ENCODE measurements at regions not wholly inside any gene's neighbourhood (a gene's known extent, or its start where the extent isn't known, plus 50 kb on each side); places are given as distances from the start of the nearest gene placed in this dataset.
A peak's percentile ranks its signal among the peaks of the same experiment; 100 is the strongest.
"Not testable (repeated sequence)": the region's sequence is repeated elsewhere in the genome, so short reads cannot be mapped to it uniquely, and the experiment has no call there.

DNA sequence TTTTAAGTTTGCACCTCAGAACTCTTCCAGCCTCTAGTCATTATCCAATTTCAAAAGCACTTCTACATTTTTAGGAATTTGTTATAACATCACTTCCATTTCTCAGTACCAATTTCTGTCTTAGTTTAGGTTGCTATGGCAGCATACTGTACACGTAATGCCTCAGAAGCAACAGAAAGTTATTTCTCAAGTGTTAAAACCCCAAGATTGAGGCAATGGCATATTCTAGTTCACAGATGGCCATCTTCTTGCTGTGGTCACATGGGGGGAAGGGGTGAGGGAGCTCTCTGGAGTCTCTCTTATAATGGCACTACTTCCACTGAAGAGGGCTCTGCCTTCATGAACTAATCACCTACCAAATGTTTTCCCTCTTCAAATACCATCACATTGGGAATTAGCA, 220.3 kb upstream of the CTSO start:
- DNase-seq (ENCODE audit: low spot score) = no peak

DNA sequence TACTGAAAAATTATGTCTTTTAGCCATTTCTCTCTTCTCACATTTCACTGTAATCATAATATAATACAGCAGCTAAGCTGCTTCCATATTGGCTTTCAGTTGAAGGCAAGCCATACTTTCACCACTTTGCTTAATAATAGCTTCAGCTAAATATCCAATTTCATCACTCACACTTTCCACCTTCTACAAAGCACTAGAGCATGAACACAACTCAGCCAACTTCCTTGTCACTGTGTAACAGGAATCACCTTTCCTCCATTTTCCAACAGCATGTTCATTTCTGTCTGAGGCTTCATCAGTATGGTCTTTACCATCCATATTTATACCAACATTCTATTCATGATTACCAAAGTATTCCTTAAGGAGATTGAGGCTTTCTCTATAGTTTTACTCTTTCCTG, 219.8 kb upstream of the CTSO start:
- no peak for DNase-seq (ENCODE audit: low spot score)

DNA sequence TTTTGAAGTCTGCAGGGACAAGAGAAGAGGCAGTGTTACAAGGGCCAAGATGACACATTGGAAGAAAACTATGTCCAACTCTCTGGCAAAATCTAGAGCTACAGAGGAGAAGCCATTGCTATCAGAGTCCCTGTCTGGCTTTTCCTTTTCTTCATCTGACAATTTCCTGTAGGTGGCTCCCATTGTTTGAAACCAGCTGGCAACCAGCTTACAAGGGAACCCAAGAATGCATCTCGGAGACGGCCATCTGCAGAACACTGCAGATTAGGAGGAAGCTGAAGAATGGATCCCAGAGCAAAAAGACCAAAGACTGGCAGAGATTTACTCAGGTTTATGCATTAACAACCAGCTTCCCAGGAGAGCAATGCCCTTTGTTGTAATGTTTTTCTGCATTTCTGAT, 216.2 kb upstream of the CTSO start:
- DNase-seq (ENCODE audit: low spot score) = no peak

DNA sequence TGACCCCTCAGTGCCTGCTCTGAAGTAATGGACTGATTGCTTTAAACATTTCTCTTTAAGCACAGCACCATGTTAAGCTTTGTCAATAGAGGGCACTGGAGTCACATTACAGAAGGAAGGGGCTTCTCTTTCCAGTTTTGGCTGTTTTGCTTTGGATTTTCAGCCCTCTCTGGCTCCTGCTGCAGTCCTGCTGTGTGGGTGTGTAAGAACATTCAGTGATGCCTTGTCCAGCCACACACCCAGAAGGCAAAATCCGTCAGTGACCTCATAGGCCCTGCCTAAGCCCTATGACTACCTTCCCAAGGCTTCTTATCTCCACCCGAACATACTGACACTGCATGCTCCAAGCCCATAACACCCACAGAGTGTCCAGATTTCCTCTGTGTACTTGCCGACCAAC, 215.3 kb upstream of the CTSO start:
- peak; percentile 20 for DNase-seq (ENCODE audit: low spot score)

DNA sequence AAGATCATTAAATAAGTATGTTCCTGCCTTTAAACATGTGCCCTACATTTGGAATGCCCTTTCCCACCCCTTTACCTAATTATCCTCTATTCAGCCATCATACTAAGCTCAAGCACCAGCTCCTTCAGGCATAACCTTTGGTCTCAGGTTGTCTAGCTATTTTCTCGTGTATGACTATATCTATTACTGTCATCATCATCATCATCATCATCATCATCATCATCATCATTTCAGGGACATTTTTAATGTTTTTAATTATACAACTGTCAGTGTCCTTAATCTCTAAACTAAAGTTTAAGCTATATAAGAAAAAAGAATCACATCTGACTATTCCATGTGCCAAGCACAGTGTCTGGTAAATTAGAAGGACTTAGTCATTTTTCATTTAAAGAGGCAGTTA, 214.6 kb upstream of the CTSO start:
- no peak for DNase-seq (ENCODE audit: low spot score)

DNA sequence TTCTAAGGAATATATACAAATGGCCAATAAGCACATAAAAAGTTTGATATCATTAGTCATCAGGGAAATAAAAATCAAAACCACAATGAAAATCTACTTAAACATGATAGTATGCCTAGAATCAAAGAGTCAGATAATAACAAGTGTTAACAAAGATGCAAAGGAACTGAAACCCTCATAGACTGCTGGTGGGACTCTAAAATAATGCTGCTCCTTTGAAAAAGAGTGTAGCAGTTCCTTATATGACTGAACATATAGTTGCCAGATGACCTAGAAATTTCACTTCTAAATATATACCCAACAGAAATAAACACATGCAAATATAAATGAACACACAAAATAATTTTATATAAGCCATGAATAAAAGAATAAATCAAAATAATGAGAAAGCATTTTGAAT, 205.1 kb upstream of the CTSO start:
- DNase-seq (ENCODE audit: low spot score) = no peak

DNA sequence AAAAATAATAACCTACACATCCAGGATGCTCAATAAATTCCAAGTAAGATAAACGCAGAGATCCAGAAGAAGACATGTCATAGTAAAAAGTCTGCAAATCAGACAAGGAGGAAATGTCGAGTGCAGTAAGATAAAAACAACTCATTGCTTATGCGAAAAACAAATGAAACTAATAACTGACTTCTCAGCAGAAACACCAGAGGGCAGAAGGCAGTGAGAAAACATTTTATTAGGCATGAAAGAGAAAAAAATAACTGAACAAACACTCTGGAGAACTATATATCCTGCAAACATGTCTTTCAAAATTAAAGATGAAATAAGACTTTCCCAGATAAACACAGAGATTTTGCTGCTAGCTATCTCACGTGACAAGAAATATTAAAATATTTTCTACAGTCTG, 201.3 kb upstream of the CTSO start:
- DNase-seq (ENCODE audit: low spot score) = no peak

DNA sequence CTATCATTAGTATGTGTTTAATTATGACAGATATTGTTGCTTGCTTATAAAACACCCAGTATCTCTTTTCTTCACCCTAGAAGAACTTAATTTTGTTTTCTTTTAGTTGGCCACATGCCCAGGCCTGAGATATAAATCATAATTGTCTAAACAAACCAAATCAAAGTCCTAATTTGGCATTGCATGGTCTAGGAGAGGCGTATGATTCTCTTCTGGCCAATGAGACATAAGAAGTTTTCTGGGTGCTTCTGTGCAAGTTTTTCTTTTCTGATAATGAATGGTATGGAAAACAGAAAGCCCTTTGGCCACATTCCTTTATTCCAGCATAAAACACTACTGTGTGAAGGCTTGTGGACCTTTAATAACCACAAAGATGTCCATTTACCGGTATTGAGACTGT, 192.9 kb upstream of the CTSO start:
- no peak for DNase-seq (ENCODE audit: low spot score)

DNA sequence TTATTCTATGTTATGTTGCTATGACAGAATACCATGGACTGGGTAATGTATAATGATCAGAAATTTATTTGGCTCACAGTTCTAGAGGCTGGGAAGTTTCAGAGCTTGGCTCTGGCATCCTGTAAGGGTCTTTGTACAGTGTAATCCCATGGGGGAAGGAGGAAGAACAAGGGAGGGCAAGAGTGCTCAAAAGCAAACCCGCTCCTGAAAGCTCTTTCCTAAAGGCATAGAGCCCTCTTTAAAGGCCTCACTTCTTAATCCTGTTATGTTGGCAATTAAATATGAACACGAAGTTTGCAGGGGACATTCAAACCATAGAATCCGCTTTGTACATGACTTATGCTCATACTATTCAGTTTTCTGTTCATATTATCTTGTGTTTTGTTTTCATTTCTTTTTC, 191.3 kb upstream of the CTSO start:
- DNase-seq (ENCODE audit: low spot score) = no peak

DNA sequence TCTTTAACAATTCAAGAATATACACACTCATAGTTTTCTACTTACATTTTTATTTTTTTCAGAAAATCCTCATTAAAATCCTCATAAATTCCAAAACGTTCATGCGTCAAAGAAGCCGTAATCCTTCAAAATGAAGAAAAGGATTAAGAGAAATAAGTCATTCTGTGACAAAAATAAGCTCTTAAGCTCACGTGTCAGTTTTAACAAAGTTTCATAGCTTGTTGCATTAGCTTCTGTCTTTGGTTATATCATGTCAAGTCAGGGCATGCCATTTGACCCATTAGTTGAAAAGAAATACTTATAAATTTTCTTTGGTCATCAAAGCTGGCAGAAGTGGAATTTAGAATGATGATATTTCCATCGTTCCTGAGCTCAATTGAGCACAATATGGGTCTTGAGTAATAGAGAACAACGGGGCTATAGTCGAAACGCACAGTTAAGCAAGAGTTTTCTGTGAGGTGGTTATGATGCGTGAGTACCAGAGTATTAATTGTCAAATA, 185.2 kb upstream of the CTSO start:
- no peak for DNase-seq (ENCODE audit: low spot score)

DNA sequence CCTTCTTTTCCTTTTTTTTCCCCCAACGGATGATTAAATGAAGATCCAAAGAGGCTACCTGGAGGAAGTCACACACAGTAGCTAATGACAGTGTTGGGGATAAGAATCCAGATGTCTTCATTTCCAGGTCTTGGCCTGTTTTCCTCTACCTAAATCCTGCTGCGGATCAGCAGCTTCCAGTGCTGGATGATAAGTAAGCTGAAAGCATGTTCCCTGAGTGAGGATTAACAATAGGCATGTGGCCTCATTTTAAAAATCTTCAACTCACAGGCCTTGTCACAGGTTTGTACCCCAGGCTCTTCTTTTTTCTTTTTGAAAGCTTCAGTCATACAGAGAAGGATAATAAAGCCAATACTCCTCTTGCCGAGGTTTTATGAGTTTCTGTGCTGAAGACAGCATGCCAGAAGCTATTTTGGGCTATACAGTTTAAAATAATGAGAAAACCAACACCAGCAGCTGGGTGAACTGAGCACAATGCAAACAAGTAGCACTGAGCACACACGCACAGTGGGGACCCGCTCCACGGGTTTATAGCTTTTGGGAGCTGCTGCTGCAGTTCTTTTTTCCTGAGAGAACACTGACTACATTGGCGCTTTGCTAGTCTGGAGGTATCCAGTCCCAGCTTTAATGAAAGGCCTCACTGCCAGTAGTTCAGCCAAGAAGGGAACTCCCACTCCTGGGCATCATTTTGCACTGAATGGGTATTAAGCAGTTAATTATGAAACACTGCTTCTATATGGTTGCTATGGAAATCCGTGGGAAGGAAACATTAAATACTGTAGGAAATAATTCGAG, 184.2 kb upstream of the CTSO start:
- DNase-seq (ENCODE audit: low spot score) = no peak

DNA sequence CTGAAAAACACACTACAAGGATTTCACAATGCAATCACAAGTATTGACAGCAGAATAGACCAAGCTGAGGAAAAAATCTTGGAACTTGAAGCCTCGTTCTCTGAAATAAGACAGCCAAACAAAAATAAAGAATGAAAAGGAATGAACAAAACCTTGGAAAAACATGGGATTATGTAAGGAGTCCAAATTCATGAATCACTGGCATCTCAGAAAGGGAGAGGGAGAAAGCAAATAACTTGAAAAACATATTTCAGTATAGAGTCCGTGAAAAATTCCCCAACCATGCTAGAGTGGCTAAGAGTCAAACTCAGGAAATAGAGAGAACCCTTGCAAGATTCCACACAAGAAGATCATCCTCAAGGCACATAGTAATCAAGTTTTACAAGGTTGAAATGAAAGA, 178.5 kb upstream of the CTSO start:
- no peak for DNase-seq (ENCODE audit: low spot score)

DNA sequence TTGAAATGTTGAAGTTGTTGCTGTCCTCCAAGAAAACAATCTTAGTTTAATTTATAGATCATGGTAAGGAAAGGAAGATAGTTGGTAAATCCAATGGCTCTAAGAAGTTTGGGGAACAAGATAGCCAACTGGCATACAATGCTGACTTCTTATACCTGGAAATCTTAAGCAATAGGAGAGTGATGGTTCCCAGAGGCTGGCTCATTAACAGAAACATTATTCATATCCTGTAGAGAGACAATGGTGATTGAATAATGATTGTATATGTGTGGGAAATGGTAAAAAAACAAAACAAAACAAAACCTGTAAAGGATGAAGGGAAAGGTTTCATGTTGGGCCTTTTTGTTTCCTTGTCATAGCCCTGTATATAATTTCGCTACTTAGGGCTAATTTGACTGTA, 174.9 kb upstream of the CTSO start:
- DNase-seq (ENCODE audit: low spot score) = no peak

DNA sequence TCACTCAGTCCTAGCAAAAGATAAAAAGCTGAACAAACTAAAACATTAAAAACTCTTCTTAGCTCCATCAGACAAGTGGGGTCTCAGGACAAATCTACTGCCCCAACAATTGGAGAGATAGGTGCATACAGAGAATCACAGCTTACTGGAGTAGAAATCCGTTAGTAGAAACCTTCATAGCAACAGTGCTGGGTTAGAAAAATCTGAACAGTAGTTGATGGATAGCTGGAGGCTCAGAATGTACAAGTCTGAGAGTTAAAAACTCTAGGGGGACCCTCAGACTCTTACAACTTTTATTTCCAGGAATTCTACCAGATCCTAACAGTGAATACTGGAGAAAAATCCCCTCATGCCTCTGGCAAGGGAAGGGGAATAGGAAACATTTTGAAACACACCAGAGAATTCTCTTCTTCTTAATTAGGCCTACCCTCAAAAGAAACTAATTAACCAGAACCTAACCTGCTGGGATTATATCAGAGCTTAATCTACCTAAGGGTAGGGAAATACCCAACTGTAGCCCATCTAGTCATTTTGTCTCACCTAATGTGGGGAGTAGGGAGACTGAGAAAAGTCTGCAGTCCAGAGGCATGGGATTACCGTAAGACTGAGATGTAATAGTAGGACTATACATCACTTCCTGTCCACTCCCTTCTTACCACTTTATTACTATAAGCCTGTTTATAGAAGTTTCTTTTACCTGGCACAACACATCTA, 165.0 kb upstream of the CTSO start:
- DNase-seq (ENCODE audit: low spot score) = no peak

DNA sequence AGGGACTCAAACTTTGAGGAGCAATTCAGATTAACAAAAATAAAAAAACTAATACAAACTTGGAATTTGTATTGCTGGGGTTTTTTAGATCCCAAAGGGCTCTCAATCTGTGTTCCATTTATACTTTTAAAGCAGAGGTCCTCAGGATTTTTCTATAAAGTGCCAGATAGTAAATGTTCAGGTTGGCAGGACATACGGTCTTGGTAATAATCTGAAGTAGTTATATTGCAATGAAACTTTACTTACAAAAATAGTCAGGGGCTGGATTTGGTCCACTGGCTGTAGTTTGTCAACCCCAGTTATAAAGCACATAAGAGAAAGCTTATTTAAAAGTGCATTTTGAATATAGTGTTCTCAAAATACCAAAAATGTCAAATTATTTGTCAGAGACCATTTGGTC, 164.1 kb upstream of the CTSO start:
- DNase-seq (ENCODE audit: low spot score) = no peak

DNA sequence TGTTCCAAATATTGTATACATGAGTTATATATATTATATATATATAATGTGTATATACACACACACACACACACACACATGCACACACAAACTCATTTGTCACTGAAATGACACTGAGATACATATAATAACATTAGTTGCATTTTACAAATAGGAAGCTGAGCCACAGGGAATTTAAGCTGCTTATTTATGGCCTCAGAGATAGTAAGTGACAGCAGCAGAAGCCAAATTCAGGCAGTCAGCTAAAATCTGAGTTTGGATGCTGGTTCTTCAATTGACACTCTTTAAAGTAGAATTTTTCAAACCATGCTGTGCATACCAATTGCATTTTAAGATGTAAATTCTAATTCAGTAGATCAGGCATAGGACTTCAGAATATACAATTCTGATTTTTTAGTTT, 163.3 kb upstream of the CTSO start:
- no peak for DNase-seq (ENCODE audit: low spot score)

DNA sequence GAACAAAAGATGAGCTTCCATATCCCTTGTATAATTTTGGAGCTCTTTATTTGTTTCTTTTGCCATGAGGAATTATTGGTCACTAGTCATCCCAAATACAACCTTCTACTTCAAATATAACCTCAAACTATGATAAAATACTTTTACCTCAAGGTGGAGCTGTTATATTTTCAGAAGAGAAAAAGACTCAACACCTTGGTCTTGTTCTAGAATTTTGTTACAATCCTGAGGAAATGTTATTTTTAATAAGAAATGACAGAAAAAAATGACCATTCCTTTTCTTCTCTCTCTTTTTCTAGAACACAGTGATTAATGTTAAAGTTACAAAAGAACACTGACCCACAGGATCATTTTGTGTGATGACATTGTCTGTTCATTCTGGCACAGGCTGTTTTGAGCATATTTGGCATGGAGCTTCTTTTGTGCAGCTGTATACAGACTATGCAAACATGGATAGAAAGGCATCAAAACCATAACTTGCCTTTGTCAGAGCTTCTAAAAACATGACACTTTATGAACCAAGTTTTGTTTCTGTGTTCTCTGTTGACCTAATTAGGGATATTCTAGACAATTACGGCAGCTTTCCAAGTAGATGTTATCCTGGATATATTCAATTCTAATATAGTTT, 159.6 kb upstream of the CTSO start:
- DNase-seq (ENCODE audit: low spot score) = peak; percentile 2

DNA sequence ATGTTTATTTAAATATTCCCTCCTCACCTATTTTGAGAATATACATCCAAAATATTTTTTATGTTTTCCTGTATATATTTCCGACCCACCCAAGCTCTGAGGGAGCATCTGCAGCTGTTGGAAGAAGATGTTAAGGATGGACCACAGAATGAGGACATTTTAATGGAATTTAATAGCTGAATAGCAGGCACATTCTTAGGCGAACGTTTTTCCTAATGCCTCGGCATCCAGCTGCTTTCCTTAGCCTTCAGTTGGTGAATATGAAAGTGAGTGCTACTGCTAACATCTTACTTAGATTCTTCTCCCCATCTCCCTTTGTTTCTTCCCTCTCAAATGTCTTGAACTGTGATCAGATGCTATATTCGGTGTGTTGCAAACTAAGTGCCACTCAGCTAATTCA, 158.0 kb upstream of the CTSO start:
- no peak for DNase-seq (ENCODE audit: low spot score)

DNA sequence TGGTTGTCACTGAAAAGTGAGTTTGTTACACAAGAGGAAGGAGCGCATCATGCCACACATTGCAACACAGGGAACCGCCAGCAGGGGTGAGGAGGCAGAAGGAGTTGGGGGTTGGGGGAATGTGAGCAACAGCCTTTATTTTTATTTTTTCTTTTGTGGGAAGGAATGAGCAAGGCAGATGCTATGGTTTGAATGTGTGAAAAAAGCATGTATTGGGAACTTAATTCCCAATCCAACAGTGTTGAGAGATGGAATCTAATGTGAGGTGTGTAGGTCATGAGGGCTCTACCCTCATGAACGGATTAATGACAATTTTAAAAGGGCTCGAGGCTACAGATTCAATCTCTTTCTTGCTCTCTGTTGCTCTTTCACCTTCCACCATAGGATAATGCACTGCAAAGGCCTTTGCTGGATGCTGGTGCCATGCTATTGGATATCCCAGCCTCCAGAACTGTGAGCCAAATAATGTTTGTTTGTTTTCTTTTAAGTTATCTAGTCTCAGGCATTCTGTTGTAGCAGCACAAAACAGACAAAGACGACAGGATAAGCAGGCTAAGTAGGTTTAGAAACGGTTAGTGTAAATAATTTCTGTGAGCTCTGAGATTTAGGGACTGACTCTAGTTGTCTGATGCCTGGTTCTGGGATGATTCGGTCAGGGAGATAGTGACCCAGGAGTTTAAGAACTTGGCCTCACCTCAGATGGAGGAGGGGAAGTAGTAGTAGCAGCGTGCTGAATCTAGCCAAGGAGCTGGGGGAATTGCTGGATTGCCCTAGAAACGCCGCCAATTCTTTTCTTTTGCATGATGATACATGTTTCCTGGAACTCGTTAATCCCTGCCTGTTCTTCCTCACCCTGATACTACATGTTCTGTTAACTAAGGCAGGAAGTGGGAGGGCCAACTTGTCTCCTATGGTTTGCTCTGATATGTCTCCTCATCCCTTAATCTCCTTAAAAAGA, 156.6 kb upstream of the CTSO start:
- peak; percentile 4 for DNase-seq (ENCODE audit: low spot score)

DNA sequence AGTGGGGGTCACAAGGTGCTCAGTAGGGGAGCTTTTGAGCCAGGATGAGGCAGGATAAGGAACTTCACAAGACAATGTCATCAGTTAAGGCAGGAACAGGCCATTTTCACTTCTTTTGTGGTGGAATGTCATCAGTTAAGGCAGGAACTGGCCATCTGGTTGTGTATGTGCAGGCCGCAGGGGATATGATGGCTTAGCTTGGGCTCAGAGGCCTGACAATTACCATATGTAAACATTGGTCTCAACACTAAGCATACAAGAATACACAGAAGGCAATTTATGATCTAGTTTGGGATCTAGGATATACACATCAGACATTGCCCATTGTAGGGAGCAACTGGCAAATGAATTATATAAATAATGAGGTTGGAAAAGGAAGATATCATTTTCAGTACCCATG, 155.4 kb upstream of the CTSO start:
- not testable (repeated sequence) for DNase-seq (ENCODE audit: low spot score)

DNA sequence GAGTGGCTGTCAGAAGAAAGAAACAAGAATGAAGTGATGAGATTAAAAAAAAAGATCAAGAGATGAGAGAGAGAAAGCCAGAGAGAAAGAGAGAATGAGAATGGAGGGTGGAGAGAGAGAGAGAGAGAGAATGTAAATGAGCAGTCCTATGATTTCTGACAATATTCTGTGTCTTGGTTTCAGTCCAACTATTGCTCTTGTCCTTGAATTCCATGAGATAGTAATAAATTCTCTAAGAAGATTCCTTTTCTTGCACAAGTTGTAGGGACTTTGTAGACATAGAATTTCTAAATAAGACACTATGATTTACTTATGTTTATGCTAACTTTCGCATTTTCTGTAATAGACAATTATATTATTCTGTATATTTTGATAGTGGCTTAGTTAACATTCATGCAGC, 149.6 kb upstream of the CTSO start:
- DNase-seq (ENCODE audit: low spot score) = no peak

DNA sequence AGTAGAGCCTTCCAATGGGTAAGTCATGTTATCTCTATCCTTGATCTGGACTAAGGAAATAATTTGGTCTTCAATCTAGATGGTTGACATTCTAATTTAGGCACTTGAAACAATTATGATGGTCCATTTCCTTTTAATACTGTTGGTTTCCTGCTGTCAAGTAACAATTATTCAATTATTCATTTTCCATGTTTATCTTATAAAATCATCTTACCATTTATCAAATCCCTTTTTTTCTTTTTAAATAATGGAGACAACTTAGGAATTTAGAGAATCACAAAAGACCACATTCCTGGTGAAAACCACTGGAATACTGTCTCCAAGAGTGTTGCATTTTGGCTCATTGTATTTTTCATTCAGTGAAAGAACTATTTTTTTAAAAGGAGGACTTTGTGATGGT, 148.7 kb upstream of the CTSO start:
- DNase-seq (ENCODE audit: low spot score) = no peak
